ENCODE measurements at regions not wholly inside any gene's neighbourhood (a gene's known extent, or its start where the extent isn't known, plus 50 kb on each side); places are given as distances from the start of the nearest gene placed in this dataset.

GRCh38 chr7:67866054-67866453 lies 869.4 kb downstream of the TYW1 start:
- H3K9me3 ChIP-seq (ENCODE audit: control insufficient read depth in 4 of 4, low read length in 3 of 4), result peaks cover 0 to 5% (median 4%) of the 10 kb centered on the region in 4 donors
- no peak overlapping the region for H3K9ac ChIP-seq (ENCODE audit: low read depth in 1 of 2, low read length in 2 of 2)
- H3K27ac ChIP-seq (ENCODE audit: low read depth in 1 of 2, low read length in 2 of 2), result no peak overlapping the region

DNA sequence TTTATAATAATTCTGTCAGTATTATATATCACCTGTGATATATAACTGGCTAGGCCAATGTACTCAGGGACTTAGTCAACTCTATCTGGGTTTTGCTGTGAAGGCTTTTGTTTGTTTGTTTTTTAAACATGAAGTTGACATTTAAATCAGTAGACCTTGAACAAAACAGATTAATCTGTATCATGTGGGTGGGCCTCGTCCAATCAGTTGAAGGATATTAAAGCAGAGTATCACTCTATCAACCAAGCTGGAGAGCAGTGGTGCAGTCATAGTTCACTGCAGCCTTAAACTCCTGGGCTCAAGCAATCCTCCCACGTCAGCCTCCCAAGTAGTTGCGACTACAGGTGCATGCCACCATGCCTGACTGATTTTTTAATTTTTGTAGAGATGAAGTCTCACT lies 870.2 kb downstream of the TYW1 start:
- Histone ChIP-seq H3K36me3 (ENCODE audit: control insufficient read depth in 4 of 4, insufficient read depth in 3 of 4, low read depth in 1 of 4, low read length in 3 of 4) (no peaks in the 10 kb centered on the region), H3K9ac (ENCODE audit: low read depth in 1 of 2, low read length in 2 of 2) (no peak overlapping the region), H3K27me3 (ENCODE audit: control insufficient read depth in 4 of 4, insufficient read depth in 4 of 4, low read length in 3 of 4) (no peaks in the 10 kb centered on the region), H3K4me1 (ENCODE audit: control insufficient read depth in 4 of 4, insufficient read depth in 4 of 4, low read length in 3 of 4) (no peaks in the 10 kb centered on the region), H3K27ac (ENCODE audit: low read depth in 1 of 2, low read length in 2 of 2) (no peak overlapping the region), H3K9me3 (ENCODE audit: control insufficient read depth in 4 of 4, low read length in 3 of 4) (peaks cover 0 to 2% (median 1%) of the 10 kb centered on the region in 4 donors), H3K4me3 (ENCODE audit: low read depth in 1 of 3, low read length in 3 of 3) (no peak overlapping the region)
- DNase-seq (ENCODE audit: low spot score), result no peak
- WGBS, result 91% methylated on average over 3 of the region's 3 CpGs
- TF ChIP-seq HNF4A (conservative IDR thresholded peaks at IDR 0.05) (no peak), GABPA (IDR thresholded peaks at IDR 0.05 in 1 of 2, conservative IDR thresholded peaks at IDR 0.05 in 1 of 2) (no peak), JUND (IDR thresholded peaks at IDR 0.05) (no peak), FOXA2 (IDR thresholded peaks at IDR 0.05) (no peak), FOXA1 (IDR thresholded peaks at IDR 0.05) (no peak), TAF1 (conservative IDR thresholded peaks at IDR 0.05) (no peak), REST (IDR thresholded peaks at IDR 0.05) (no peak)

More at GRCh38 chr7:67866054-67866453, 869.4 kb downstream of the TYW1 start:
- no peak for DNase-seq (ENCODE audit: low spot score)
- H3K4me3 ChIP-seq (ENCODE audit: low read depth in 1 of 3, low read length in 3 of 3), result no peak overlapping the region
- TF ChIP-seq GABPA (IDR thresholded peaks at IDR 0.05 in 1 of 2, conservative IDR thresholded peaks at IDR 0.05 in 1 of 2), result no peak
- no peak for TF ChIP-seq FOXA2 (IDR thresholded peaks at IDR 0.05)
- TF ChIP-seq FOXA1 (IDR thresholded peaks at IDR 0.05), result no peak
- no peak for TF ChIP-seq REST (IDR thresholded peaks at IDR 0.05)
- TF ChIP-seq CTCF (IDR thresholded peaks at IDR 0.05; ENCODE audit: low read depth, low read length, missing input control), result no peak
- no peak for TF ChIP-seq ATF3 (IDR thresholded peaks at IDR 0.05)
- no peak for TF ChIP-seq RXRA (IDR thresholded peaks at IDR 0.05)
- no peak for TF ChIP-seq NR2F2 (IDR thresholded peaks at IDR 0.05)
- TF ChIP-seq MAX (IDR thresholded peaks at IDR 0.05), result no peak
- no peak for TF ChIP-seq JUND (IDR thresholded peaks at IDR 0.05)
- H3K36me3 ChIP-seq (ENCODE audit: control insufficient read depth in 4 of 4, insufficient read depth in 3 of 4, low read depth in 1 of 4, low read length in 3 of 4), result no peaks in the 10 kb centered on the region
- H3K4me1 ChIP-seq (ENCODE audit: control insufficient read depth in 4 of 4, insufficient read depth in 4 of 4, low read length in 3 of 4), result no peaks in the 10 kb centered on the region
- H3K27me3 ChIP-seq (ENCODE audit: control insufficient read depth in 4 of 4, insufficient read depth in 4 of 4, low read length in 3 of 4), result no peaks in the 10 kb centered on the region
